Naive thymus-derived CD4-positive, alpha-beta T cell (primary cell): ENCODE measurements at regions not wholly inside any gene's neighbourhood (a gene's known extent, or its start where the extent isn't known, plus 50 kb on each side); places are given as distances from the start of the nearest gene placed in this dataset.

Experiments
- ATAC-seq: fragments of 150-1000 bp; cut with Tn5 transposase; 2 replicates; pipeline ENCODE4 v1.10.0; 2021; ENCODE audit warnings: mild to moderate bottlenecking, moderate library complexity
- CTCF ChIA-PET: fragments of 350-600 bp; sonication (Branson Sonifier 250); formaldehyde crosslinking; loops from one replicate; lab custom pipeline; 2021; ENCODE audit warnings: antibody characterized with exemption; lab: Charles Lee
- POLR2A ChIA-PET: fragments of 350-600 bp; sonication (Branson Sonifier 250); formaldehyde crosslinking; loops from one replicate; lab custom pipeline; 2021; ENCODE audit warnings: antibody characterized with exemption, inconsistent platforms; lab: Charles Lee
- DNase-seq, 9 donors: peaks; one replicate each; pipeline versions ENCODE4 v3.0.0 to v3.0.0-alpha.2; 2020 to 2022; ENCODE audit warnings: mixed read lengths in 1 of 9
- H3K27ac ChIP-seq: one replicate; pipeline ENCODE4 v1.7.0; 2013; ENCODE audit warnings: mild to moderate bottlenecking, low read depth, low read length, moderate library complexity
- H3K27me3 ChIP-seq, 2 donors: one replicate each; pipeline ENCODE4 v1.7.0; 2013; ENCODE audit warnings: low read length in 2 of 2, mild to moderate bottlenecking in 2 of 2, moderate library complexity in 2 of 2; ENCODE audit not compliant: control insufficient read depth in 2 of 2, insufficient read depth in 2 of 2
- H3K36me3 ChIP-seq, 3 experiments: 1 replicate in 2 of 3; 2 replicates in 1 of 3; pipeline ENCODE4 v1.7.0; 2013; ENCODE audit warnings: low read length in 3 of 3, mild to moderate bottlenecking in 3 of 3, moderate library complexity in 1 of 3; ENCODE audit not compliant: insufficient read depth in 3 of 3, control insufficient read depth in 2 of 3
- H3K4me1 ChIP-seq, 2 donors: one replicate each; pipeline ENCODE4 v1.7.0; 2013; ENCODE audit warnings: low read length in 2 of 2, mild to moderate bottlenecking in 2 of 2, moderate library complexity in 1 of 2; ENCODE audit not compliant: control insufficient read depth in 2 of 2, insufficient read depth in 2 of 2
- H3K4me3 ChIP-seq: 2 replicates; pipeline ENCODE4 v1.7.0; 2013; ENCODE audit warnings: mild to moderate bottlenecking, low read length
- H3K9me3 ChIP-seq, 3 experiments: 1 replicate in 2 of 3; 2 replicates in 1 of 3; pipeline ENCODE4 v1.7.0; 2013; ENCODE audit warnings: low read length in 3 of 3; ENCODE audit not compliant: control insufficient read depth in 2 of 3
- H3K27ac Mint-ChIP-seq, 9 donors: one replicate each; pipeline ENCODE4 v1.8.0; 2020 to 2022; ENCODE audit warnings: mixed read lengths in 9 of 9, mild to moderate bottlenecking in 8 of 9, moderate library complexity in 5 of 9, inconsistent platforms in 2 of 9
- H3K27me3 Mint-ChIP-seq, 5 donors: one replicate each; pipeline ENCODE4 v1.8.0; 2021 to 2022; ENCODE audit warnings: mixed read lengths in 5 of 5, mild to moderate bottlenecking in 1 of 5
- H3K36me3 Mint-ChIP-seq, 5 donors: one replicate each; pipeline ENCODE4 v1.8.0; 2020 to 2022; ENCODE audit warnings: mixed read lengths in 5 of 5, mild to moderate bottlenecking in 3 of 5, inconsistent platforms in 1 of 5
- H3K4me1 Mint-ChIP-seq, 7 donors: one replicate each; pipeline ENCODE4 v1.8.0; 2020 to 2022; ENCODE audit warnings: mixed read lengths in 7 of 7, mild to moderate bottlenecking in 3 of 7, inconsistent platforms in 1 of 7
- H3K4me3 Mint-ChIP-seq, 10 donors: one replicate each; pipeline ENCODE4 v1.8.0; 2020 to 2022; ENCODE audit warnings: mild to moderate bottlenecking in 10 of 10, mixed read lengths in 10 of 10, moderate library complexity in 6 of 10, inconsistent platforms in 2 of 10
- H3K9me3 Mint-ChIP-seq, 11 donors: one replicate each; pipeline ENCODE4 v1.8.0; 2020 to 2022; ENCODE audit warnings: mixed read lengths in 11 of 11, mild to moderate bottlenecking in 4 of 11, inconsistent platforms in 1 of 11, moderate library complexity in 1 of 11
- intact Hi-C, 2 donors: fragments of 100-400 bp; cut with micrococcal nuclease; formaldehyde crosslinking; loops; one replicate each; pipeline ENCODE4 v1.15.1; 2023

GRCh38 chr4:37528166-37528885, 157.8 kb downstream of the RELL1 start:
- no peaks in the 10 kb centered on the region for H3K4me1 ChIP-seq
- ChIA-PET CTCF (interaction anchor here (0.7 kb wide), 1 partner anchor 93 kb away, joined by 4 read pairs; no protein-coding TSS in a partner anchor), POLR2A (interaction anchor here (0.6 kb wide), 1 partner anchor 25 kb away, joined by 3 read pairs; no protein-coding TSS in a partner anchor)
- ATAC-seq, result no peak
- H3K27me3 ChIP-seq, result no peaks in the 10 kb centered on the region
- no peak overlapping the region for H3K4me3 ChIP-seq
- Mint-ChIP-seq H3K27ac (no peak overlapping the region), H3K9me3 (peaks cover 0 to 3% (median 0%) of the 10 kb centered on the region in 11 donors), H3K36me3 (peaks cover 0 to 2% (median 0%) of the 10 kb centered on the region in 5 donors), H3K4me3 (no peak overlapping the region), H3K4me1 (no peaks in the 10 kb centered on the region), H3K27me3 (peaks cover 0 to 12% (median 2%) of the 10 kb centered on the region in 5 donors)
- no peaks in the 10 kb centered on the region for H3K36me3 ChIP-seq
- no peaks in the 10 kb centered on the region for H3K9me3 ChIP-seq
- no peak overlapping the region for H3K27ac ChIP-seq
- no peak for DNase-seq
- intact Hi-C loops, result no loop called here

- no peak for DNase-seq
- ATAC-seq, result no peak
- intact Hi-C loops, result no loop called here
- ChIA-PET POLR2A (no interaction called here), CTCF (no interaction called here)
- Histone ChIP-seq H3K4me1 (no peaks in the 10 kb centered on the region), H3K4me3 (no peak overlapping the region), H3K27ac (no peak overlapping the region), H3K36me3 (no peaks in the 10 kb centered on the region), H3K9me3 (no peaks in the 10 kb centered on the region), H3K27me3 (no peaks in the 10 kb centered on the region)
- no peak overlapping the region for H3K4me3 Mint-ChIP-seq
- H3K27ac Mint-ChIP-seq, result no peak overlapping the region
- peaks cover 0 to 20% (median 12%) of the 10 kb centered on the region in 5 donors for H3K27me3 Mint-ChIP-seq
- H3K4me1 Mint-ChIP-seq, result no peaks in the 10 kb centered on the region
- H3K36me3 Mint-ChIP-seq, result peaks cover 0 to 7% (median 0%) of the 10 kb centered on the region in 5 donors
- H3K9me3 Mint-ChIP-seq, result peaks cover 4 to 27% (median 8%) of the 10 kb centered on the region in 11 donors
Measured at GRCh38 chr4:37524267-37524666, 161.9 kb downstream of the RELL1 start.

GRCh38 chr4:37522996-37523395, 163.2 kb downstream of the RELL1 start:
- H3K27me3 Mint-ChIP-seq, result peaks cover 0 to 21% (median 12%) of the 10 kb centered on the region in 5 donors
- H3K4me1 Mint-ChIP-seq, result no peaks in the 10 kb centered on the region
- H3K4me3 ChIP-seq, result no peak overlapping the region
- no peaks in the 10 kb centered on the region for H3K36me3 ChIP-seq
- H3K27ac ChIP-seq, result no peak overlapping the region
- ATAC-seq, result no peak
- peaks cover 0 to 7% (median 0%) of the 10 kb centered on the region in 5 donors for H3K36me3 Mint-ChIP-seq
- DNase-seq, result no peak
- intact Hi-C loops, result no loop called here
- H3K4me3 Mint-ChIP-seq, result no peak overlapping the region
- H3K27ac Mint-ChIP-seq, result no peak overlapping the region
- H3K4me1 ChIP-seq, result no peaks in the 10 kb centered on the region
- no peaks in the 10 kb centered on the region for H3K27me3 ChIP-seq
- no peaks in the 10 kb centered on the region for H3K9me3 ChIP-seq
- peaks cover 5 to 34% (median 9%) of the 10 kb centered on the region in 11 donors for H3K9me3 Mint-ChIP-seq
- ChIA-PET POLR2A (no interaction called here), CTCF (no interaction called here)

- CTCF ChIA-PET, result no interaction called here
- Mint-ChIP-seq H3K9me3 (peaks cover 10 to 62% (median 15%) of the 10 kb centered on the region in 11 donors), H3K4me3 (no peak overlapping the region), H3K4me1 (no peaks in the 10 kb centered on the region), H3K27ac (no peak overlapping the region), H3K36me3 (peaks cover 0 to 7% (median 4%) of the 10 kb centered on the region in 5 donors), H3K27me3 (peaks cover 0 to 8% (median 0%) of the 10 kb centered on the region in 5 donors)
- POLR2A ChIA-PET, result no interaction called here
- no peak overlapping the region for H3K27ac ChIP-seq
- H3K4me3 ChIP-seq, result no peak overlapping the region
- H3K27me3 ChIP-seq, result no peaks in the 10 kb centered on the region
- ATAC-seq (no peak), DNase-seq (no peak)
- no peaks in the 10 kb centered on the region for H3K36me3 ChIP-seq
- intact Hi-C loops, result no loop called here
- peaks cover 0 to 7% (median 0%) of the 10 kb centered on the region in 3 experiments for H3K9me3 ChIP-seq
- no peaks in the 10 kb centered on the region for H3K4me1 ChIP-seq
Measured at GRCh38 chr4:37517326-37517725, 168.8 kb downstream of the RELL1 start.

GRCh38 chr4:37516057-37516775, 170.0 kb downstream of the RELL1 start:
- ChIA-PET CTCF (interaction anchor here (1.0 kb wide), 1 partner anchor 63 kb away, joined by 3 read pairs; a partner anchor contains a TSS), POLR2A (no interaction called here)
- Histone ChIP-seq H3K9me3 (peaks cover 0 to 7% (median 0%) of the 10 kb centered on the region in 3 experiments), H3K4me1 (no peaks in the 10 kb centered on the region), H3K27ac (no peak overlapping the region), H3K36me3 (no peaks in the 10 kb centered on the region), H3K4me3 (no peak overlapping the region), H3K27me3 (no peaks in the 10 kb centered on the region)
- peaks cover 0 to 6% (median 4%) of the 10 kb centered on the region in 5 donors for H3K36me3 Mint-ChIP-seq
- DNase-seq, result no peak
- H3K27ac Mint-ChIP-seq, result no peak overlapping the region
- no peaks in the 10 kb centered on the region for H3K4me1 Mint-ChIP-seq
- peaks cover 0 to 8% (median 0%) of the 10 kb centered on the region in 5 donors for H3K27me3 Mint-ChIP-seq
- ATAC-seq, result no peak
- intact Hi-C loops, result no loop called here
- peaks cover 10 to 60% (median 14%) of the 10 kb centered on the region in 11 donors for H3K9me3 Mint-ChIP-seq
- no peak overlapping the region for H3K4me3 Mint-ChIP-seq

GRCh38 chr4:37510626-37511025, 175.6 kb downstream of the RELL1 start:
- peaks cover 0 to 11% (median 6%) of the 10 kb centered on the region in 5 donors for H3K36me3 Mint-ChIP-seq
- Histone ChIP-seq H3K4me1 (no peaks in the 10 kb centered on the region), H3K36me3 (no peaks in the 10 kb centered on the region), H3K27me3 (no peaks in the 10 kb centered on the region), H3K9me3 (peaks cover 0 to 7% (median 0%) of the 10 kb centered on the region in 3 experiments), H3K4me3 (no peak overlapping the region), H3K27ac (no peak overlapping the region)
- ATAC-seq (no peak), DNase-seq (no peak)
- H3K4me1 Mint-ChIP-seq, result no peaks in the 10 kb centered on the region
- H3K27ac Mint-ChIP-seq, result no peak overlapping the region
- ChIA-PET POLR2A (no interaction called here), CTCF (no interaction called here)
- peaks cover 0 to 32% (median 27%) of the 10 kb centered on the region in 5 donors for H3K27me3 Mint-ChIP-seq
- intact Hi-C loops, result no loop called here
- peaks cover 6 to 59% (median 18%) of the 10 kb centered on the region in 11 donors for H3K9me3 Mint-ChIP-seq
- no peak overlapping the region for H3K4me3 Mint-ChIP-seq
